22Rv1 (cell line): ENCODE measurements at regions not wholly inside any gene's neighbourhood (a gene's known extent, or its start where the extent isn't known, plus 50 kb on each side); places are given as distances from the start of the nearest gene placed in this dataset.

Experiments used
- H3K27ac ChIP-seq: fragments of 450-650 bp; 2 replicates; pipeline ENCODE4 v1.5.1; 2017
- ZFX ChIP-seq: fragments of 450-650 bp; IDR thresholded peaks from 2 replicates; pipeline ENCODE4 v1.6.1; 2017; ENCODE audit warnings: antibody characterized with exemption, borderline replicate concordance
- TF ChIP-seq, protein P1 (sequence below): fragments of 450-650 bp; IDR thresholded peaks from 2 replicates; pipeline ENCODE4 v1.5.1; 2017; ENCODE audit warnings: mild to moderate bottlenecking

DNA sequence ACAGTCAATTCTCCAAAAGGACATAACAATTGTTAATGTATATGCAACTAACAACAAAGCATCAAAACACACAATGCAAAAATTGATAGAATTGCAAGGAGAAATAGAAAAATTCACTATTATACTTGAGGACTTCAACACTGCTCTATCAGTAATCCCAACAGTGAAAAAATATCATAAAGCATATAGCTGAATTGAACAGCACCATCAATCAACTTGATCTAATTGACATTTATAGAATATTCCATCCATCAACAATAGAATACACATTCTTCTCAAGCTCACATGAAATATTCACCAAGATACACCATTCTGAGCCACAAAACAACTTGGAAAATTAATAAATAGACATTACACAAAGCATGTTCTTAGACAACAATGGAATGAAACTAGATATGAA lies 60.1 kb upstream of the ASXL3 start:
- TF ChIP-seq, protein P1, sequence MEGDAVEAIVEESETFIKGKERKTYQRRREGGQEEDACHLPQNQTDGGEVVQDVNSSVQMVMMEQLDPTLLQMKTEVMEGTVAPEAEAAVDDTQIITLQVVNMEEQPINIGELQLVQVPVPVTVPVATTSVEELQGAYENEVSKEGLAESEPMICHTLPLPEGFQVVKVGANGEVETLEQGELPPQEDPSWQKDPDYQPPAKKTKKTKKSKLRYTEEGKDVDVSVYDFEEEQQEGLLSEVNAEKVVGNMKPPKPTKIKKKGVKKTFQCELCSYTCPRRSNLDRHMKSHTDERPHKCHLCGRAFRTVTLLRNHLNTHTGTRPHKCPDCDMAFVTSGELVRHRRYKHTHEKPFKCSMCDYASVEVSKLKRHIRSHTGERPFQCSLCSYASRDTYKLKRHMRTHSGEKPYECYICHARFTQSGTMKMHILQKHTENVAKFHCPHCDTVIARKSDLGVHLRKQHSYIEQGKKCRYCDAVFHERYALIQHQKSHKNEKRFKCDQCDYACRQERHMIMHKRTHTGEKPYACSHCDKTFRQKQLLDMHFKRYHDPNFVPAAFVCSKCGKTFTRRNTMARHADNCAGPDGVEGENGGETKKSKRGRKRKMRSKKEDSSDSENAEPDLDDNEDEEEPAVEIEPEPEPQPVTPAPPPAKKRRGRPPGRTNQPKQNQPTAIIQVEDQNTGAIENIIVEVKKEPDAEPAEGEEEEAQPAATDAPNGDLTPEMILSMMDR = no peak
- no peak for TF ChIP-seq ZFX
- H3K27ac ChIP-seq = no peak overlapping the region

DNA sequence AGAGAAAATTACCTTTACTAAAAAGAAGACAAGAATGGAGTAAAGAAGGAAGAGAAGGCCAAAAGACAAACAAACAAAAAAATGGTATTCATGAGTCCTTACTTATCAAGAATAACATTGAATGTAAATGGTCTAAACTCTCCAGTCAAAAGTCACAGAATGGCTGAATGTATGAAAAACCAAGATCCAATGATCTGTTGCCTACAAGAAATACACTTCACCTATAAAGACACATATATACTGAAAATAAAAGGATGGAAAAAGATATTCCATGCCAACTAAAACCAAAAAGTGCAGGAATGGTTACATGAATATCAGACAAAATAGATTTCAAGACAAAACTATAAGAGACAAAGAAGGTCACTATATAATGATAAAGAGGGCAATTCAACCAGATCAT lies 65.0 kb upstream of the ASXL3 start:
- TF ChIP-seq, protein P1 = no peak
- no peak for TF ChIP-seq ZFX
- no peak overlapping the region for H3K27ac ChIP-seq

DNA sequence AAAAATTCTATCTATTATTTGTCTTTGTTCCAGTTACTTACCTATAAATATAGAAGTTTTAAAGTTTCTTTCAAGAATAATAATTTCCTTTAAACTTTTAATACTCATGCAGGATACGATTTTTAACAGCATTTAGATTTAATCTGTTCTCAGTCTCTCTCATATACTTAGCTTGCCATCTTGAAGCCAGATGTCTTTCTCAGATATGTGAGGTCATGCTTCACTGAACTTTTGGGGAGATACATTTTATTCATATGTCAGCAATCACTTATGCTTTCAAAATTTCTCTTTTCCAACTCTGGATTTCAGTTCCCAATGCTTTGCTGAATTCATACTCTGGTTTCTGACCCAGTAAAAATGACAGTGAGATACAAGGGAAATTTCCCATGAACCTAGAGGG lies 66.5 kb upstream of the CCDC178 start:
- no peak overlapping the region for H3K27ac ChIP-seq
- TF ChIP-seq ZFX = no peak
- TF ChIP-seq, protein P1 = no peak

DNA sequence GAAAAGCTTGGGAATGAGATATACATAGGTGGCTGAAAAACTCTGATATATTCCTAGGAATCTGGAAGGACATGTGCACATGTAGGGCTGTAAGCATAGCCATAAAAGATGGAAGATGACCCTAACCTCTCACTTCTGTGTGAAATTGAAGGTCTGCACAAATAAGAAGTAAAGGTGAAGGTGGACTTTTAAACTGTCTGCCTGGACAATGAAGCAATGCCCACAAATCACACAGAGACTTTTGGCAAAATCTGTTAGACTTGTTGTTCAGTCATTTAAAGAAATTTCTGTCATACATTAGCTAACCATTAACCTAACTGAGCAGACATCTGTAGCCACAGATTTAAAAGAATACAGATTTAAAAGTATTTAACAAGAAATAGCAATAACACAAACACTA lies 65.3 kb upstream of the CCDC178 start:
- no peak overlapping the region for H3K27ac ChIP-seq
- no peak for TF ChIP-seq ZFX
- TF ChIP-seq, protein P1 = no peak

DNA sequence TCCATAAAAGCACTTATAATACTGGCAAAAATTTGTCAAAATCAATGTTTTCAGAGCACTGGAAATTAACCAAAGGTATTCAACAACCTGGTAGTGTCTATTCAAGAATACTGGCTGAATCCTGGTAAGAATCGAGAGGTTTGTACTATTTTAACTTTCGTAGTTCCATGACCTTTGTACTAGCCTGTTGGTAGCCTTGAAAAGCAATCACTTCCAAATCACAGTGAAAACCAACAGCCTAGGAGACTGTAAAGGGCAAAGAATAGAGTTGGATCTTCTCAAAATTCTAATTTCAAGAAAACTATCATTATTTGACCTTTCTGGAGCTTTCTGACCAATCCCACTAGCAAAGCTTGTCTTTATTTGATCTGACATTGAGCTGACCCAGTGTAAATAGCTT lies 64.8 kb upstream of the CCDC178 start:
- H3K27ac ChIP-seq = no peak overlapping the region
- TF ChIP-seq, protein P1 = no peak
- TF ChIP-seq ZFX = no peak

DNA sequence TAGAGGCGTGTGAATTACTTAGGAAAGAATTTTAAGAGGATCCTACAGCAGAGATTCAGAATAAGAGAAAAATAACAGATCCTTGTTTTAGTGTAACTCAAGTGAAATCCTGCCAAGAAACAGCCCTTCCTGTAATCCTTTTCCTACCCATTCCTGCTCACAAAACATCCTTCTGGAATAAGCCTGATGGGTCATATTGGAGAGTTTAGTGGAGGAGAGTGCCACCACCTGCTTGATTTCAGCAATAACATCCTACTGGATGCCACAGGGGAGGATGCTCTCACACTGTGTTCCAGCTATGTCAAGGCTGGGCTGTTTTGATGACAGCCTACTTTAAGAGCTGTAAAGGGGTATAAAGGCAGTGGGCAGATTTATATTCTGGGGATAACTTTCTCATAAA lies 54.8 kb upstream of the CCDC178 start:
- TF ChIP-seq, protein P1 = peak; percentile 80
- TF ChIP-seq ZFX = no peak
- no peak overlapping the region for H3K27ac ChIP-seq
